ENCODE measurements at regions not wholly inside any gene's neighbourhood (a gene's known extent, or its start where the extent isn't known, plus 50 kb on each side); places are given as distances from the start of the nearest gene placed in this dataset.

DNA sequence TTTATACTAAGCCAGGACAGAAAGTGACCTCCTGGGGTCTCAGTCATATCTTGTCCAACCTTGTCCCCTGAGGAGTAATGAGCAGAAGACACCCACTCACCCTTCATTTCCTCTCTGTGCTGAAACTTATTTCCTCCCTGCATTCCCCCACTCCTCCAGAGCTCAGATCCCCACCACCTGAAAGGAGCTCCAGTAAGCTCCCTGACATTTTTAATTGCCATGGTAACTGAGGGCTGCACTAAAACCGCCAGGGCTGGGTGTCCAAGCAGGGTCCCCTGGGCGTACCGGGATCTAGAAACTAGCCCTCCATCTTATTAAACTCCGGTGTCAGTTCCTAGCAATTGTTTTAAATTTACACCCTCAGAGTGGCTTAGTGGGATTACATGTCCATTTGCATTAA lies 393.3 kb upstream of the HNRNPA3 start:
- H3K4me2 ChIP-seq: no peak overlapping the region
- no peaks in the 10 kb centered on the region for H3K4me1 ChIP-seq
- no peak overlapping the region for H3K9ac ChIP-seq
- H3K9me3 ChIP-seq (replicated peaks in 1 of 11): no peaks in the 10 kb centered on the region
- no peaks in the 10 kb centered on the region for H4K20me1 ChIP-seq
- no peaks in the 10 kb centered on the region for H3K36me3 ChIP-seq
- no peak for TF ChIP-seq Cebpa-rat (IDR thresholded peaks at IDR 0.05)
- H3K27me3 ChIP-seq: no peaks in the 10 kb centered on the region
- no peak overlapping the region for H3K27ac ChIP-seq
- no peak overlapping the region for H3K4me3 ChIP-seq

DNA sequence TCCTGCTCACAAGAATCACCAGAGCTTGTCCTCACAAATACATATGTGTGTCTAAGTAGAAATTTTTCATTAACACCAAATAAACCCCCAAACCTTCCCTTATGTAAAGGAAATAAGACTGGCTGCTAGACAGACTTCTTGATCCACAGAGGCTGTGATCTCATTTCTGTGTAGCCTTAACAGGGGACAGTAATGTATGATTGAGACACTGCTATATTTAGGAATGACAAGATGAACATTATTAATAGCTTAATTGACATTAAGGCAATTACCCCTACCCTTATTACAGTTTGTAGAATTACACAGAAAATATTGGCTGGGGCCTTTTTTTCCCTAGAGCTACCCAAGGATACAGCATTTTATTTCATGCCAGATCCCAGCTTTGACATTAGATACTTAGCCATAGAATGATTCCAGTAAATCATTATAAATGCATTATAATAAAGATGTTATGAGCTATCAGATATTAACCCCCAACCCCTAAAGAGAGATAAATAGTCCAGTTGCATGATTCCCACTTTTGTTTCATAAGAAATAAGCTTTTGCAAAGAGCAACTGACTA lies 392.1 kb upstream of the HNRNPA3 start:
- Histone ChIP-seq H3K4me3 (no peak overlapping the region), H3K27me3 (no peaks in the 10 kb centered on the region), H3K27ac (no peak overlapping the region), H4K20me1 (no peaks in the 10 kb centered on the region), H3K4me2 (no peak overlapping the region), H3K4me1 (no peaks in the 10 kb centered on the region), H3K36me3 (no peaks in the 10 kb centered on the region), H3K9me3 (replicated peaks in 1 of 11) (no peaks in the 10 kb centered on the region), H3K9ac (no peak overlapping the region)
- TF ChIP-seq Cebpa-rat (IDR thresholded peaks at IDR 0.05): no peak

DNA sequence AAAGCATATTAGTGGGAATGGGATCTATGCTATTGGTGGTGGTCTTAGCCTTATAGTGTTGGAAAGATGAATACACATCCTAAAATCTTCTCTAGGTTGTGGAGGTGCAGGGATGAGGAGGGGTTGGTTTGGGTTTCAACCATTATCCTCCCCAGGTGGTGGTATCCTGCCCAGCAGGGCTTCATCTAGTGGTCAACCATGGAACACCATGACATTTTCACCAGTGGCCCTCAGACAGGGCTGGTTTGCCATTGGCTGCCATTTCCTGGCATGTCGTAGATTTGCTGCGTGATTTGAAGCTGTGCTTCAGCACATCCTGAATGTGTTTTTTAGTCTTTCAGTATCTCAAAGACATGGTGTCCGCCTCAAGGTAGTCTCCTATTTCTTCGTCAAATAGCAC lies 391.2 kb upstream of the HNRNPA3 start:
- Histone ChIP-seq H3K9me3 (replicated peaks in 1 of 11) (no peaks in the 10 kb centered on the region), H3K36me3 (no peaks in the 10 kb centered on the region), H3K4me2 (no peak overlapping the region), H3K27me3 (no peaks in the 10 kb centered on the region), H3K4me3 (no peak overlapping the region), H3K4me1 (no peaks in the 10 kb centered on the region), H4K20me1 (no peaks in the 10 kb centered on the region), H3K9ac (no peak overlapping the region), H3K27ac (no peak overlapping the region)
- no peak for TF ChIP-seq Cebpa-rat (IDR thresholded peaks at IDR 0.05)

DNA sequence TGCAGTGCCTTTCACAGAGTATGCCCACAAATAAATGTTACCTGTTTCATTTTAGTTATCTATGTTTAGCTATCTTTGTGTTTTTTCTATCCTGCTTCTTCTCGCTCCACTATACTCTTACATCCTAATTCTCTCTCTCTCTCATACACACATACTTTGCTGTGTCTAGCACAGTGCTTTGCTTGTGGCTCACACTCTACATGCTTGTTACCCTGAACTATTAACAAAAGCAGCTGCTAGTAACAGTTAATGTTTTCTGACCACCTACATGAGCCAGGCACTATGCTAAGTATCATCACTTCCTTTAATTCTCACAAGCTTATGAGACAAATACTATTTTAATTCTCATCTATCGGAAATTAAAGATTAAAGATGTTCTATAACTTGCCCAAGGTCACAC lies 390.5 kb upstream of the HNRNPA3 start:
- no peaks in the 10 kb centered on the region for H4K20me1 ChIP-seq
- H3K4me1 ChIP-seq: no peaks in the 10 kb centered on the region
- no peaks in the 10 kb centered on the region for H3K36me3 ChIP-seq
- H3K27ac ChIP-seq: no peak overlapping the region
- TF ChIP-seq Cebpa-rat (IDR thresholded peaks at IDR 0.05): no peak
- H3K9ac ChIP-seq: no peak overlapping the region
- no peaks in the 10 kb centered on the region for H3K9me3 ChIP-seq (replicated peaks in 1 of 11)
- H3K4me2 ChIP-seq: no peak overlapping the region
- H3K27me3 ChIP-seq: no peaks in the 10 kb centered on the region
- no peak overlapping the region for H3K4me3 ChIP-seq

DNA sequence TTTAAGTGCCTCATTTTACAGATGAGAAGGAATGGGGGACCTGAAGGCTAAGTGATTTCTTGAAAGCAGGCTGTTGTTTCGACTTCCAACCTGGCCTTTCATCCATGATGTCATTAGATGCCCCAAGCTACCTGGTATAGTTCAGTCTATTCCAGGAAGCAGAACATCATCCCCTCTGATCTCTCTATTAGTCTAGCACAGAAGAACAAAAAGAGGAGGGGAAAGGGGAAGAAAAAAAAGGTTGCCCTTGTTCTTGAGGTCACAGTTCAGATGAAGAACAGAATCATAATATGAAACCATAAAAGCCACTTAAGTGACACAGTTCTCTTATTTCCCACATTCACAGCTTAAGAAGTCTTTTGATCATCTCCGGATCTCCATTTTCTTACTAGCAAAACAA lies 386.2 kb upstream of the HNRNPA3 start:
- H3K4me1 ChIP-seq: no peaks in the 10 kb centered on the region
- no peaks in the 10 kb centered on the region for H3K9me3 ChIP-seq (replicated peaks in 1 of 11)
- H3K27ac ChIP-seq: no peak overlapping the region
- no peak overlapping the region for H3K9ac ChIP-seq
- H3K4me3 ChIP-seq: no peak overlapping the region
- no peaks in the 10 kb centered on the region for H3K36me3 ChIP-seq
- TF ChIP-seq Cebpa-rat (IDR thresholded peaks at IDR 0.05): no peak
- H3K27me3 ChIP-seq: no peaks in the 10 kb centered on the region
- H3K4me2 ChIP-seq: no peak overlapping the region
- no peaks in the 10 kb centered on the region for H4K20me1 ChIP-seq

DNA sequence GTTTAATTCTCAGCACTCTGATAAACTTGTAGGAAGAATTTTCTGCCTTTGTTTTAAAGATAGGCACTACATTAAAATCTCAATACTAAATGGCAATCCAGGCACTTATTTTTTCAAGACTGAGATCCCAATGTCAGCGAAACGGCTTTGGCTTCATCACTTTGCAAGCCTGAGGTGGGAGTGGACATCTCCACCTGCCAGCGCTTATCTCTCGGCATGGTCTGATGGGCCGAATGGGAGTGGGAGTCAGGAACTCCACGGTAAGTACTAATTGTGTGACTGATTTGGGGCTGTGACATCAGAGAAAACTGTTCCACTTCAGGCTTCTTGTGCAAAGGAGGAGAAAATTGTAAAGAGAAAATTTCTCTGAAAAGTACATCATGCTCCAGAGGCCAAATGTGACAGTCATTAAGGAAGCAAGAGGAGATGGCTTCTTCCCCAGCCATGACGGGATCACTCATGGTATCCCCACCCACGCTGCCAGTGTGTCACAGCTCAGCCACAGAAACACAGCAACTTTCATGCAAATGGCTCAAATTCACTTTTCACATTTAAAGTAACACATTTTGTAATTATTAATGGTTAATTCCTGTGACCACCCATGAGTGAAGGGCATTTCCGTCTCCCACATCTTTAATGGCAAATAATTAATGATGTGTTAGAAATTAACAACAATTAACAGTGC lies 385.5 kb upstream of the HNRNPA3 start:
- H3K27me3 ChIP-seq: no peaks in the 10 kb centered on the region
- no peaks in the 10 kb centered on the region for H3K4me1 ChIP-seq
- H3K27ac ChIP-seq: no peak overlapping the region
- H3K4me2 ChIP-seq: no peak overlapping the region
- H3K9me3 ChIP-seq (replicated peaks in 1 of 11): no peaks in the 10 kb centered on the region
- no peak for TF ChIP-seq Cebpa-rat (IDR thresholded peaks at IDR 0.05)
- no peaks in the 10 kb centered on the region for H3K36me3 ChIP-seq
- no peak overlapping the region for H3K9ac ChIP-seq
- no peaks in the 10 kb centered on the region for H4K20me1 ChIP-seq
- no peak overlapping the region for H3K4me3 ChIP-seq

DNA sequence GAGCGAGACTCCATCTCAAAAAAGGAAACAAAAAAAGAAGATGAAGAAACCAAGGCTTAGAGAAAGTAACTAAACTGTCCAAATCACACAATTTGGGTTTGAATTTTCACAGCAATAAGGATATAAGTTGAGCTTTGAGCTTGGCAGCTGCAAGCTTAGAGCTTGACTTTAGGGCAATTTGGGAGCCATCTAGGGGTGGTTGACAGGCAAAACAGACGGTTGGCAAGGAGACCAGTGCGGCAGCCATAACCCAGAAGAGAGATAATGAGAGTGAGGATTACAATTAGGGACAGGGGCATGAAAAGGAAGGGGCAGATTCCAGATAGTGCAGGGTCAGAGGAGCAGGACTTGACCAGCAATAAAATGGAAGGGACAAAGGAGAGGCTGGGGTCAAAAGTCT lies 382.2 kb upstream of the HNRNPA3 start:
- no peaks in the 10 kb centered on the region for H3K27me3 ChIP-seq
- H3K4me2 ChIP-seq: no peak overlapping the region
- H3K4me3 ChIP-seq: no peak overlapping the region

DNA sequence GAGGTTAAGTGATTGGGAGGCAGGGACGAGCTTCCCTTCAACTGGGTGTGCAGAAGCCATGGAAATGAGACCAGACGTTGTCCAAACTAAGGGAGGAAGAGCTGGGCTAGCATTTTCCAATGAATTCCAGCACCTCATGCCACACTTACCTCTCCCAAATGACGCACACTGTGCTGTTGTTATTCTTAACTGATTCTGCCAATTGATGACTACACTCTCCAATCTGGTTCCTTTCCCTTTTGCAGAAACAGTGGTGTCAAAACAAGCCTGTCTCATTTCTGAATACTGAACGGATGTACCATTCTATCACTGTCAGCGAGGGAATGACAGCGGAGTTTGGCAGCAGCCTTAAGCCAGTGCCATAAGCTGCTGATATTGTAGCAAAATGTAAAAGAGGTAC lies 380.5 kb upstream of the HNRNPA3 start:
- Histone ChIP-seq H3K4me2 (no peak overlapping the region), H3K9ac (no peak overlapping the region), H3K27ac (no peak overlapping the region), H3K4me1 (no peaks in the 10 kb centered on the region), H3K27me3 (no peaks in the 10 kb centered on the region), H3K36me3 (no peaks in the 10 kb centered on the region), H4K20me1 (no peaks in the 10 kb centered on the region), H3K4me3 (no peak overlapping the region), H3K9me3 (replicated peaks in 1 of 11) (no peaks in the 10 kb centered on the region)
- no peak for TF ChIP-seq Cebpa-rat (IDR thresholded peaks at IDR 0.05)

More for the DNA sequence above, 382.2 kb upstream of the HNRNPA3 start:
- no peak overlapping the region for H3K27ac ChIP-seq
- no peak overlapping the region for H3K9ac ChIP-seq
- no peaks in the 10 kb centered on the region for H3K36me3 ChIP-seq
- no peaks in the 10 kb centered on the region for H3K4me1 ChIP-seq
- no peak for TF ChIP-seq Cebpa-rat (IDR thresholded peaks at IDR 0.05)
- no peaks in the 10 kb centered on the region for H4K20me1 ChIP-seq
- no peaks in the 10 kb centered on the region for H3K9me3 ChIP-seq (replicated peaks in 1 of 11)

DNA sequence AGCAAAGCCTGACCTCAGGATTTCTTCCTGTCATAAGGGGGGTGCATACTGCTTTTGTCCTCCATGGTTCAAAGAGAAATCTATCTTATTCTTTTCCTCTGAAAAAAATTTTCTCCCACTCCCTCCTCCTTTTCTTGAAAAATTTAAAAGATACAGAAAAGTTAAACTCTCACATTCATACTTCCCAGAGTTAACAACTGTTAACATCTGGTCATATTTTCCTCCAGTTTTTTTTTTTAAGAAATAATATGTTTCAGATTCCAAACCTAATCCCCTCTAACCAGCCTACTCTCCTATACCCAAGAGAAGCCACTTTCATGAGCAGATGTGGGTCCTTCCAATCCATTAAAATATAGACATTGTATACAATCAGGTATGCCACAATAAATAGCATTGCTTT lies 378.9 kb upstream of the HNRNPA3 start:
- no peaks in the 10 kb centered on the region for H3K9me3 ChIP-seq (replicated peaks in 1 of 11)
- no peaks in the 10 kb centered on the region for H3K4me1 ChIP-seq
- H3K4me3 ChIP-seq: no peak overlapping the region
- no peaks in the 10 kb centered on the region for H3K36me3 ChIP-seq
- no peak overlapping the region for H3K27ac ChIP-seq
- TF ChIP-seq Cebpa-rat (IDR thresholded peaks at IDR 0.05): no peak
- H3K4me2 ChIP-seq: no peak overlapping the region
- no peaks in the 10 kb centered on the region for H4K20me1 ChIP-seq
- no peak overlapping the region for H3K9ac ChIP-seq
- H3K27me3 ChIP-seq: no peaks in the 10 kb centered on the region

DNA sequence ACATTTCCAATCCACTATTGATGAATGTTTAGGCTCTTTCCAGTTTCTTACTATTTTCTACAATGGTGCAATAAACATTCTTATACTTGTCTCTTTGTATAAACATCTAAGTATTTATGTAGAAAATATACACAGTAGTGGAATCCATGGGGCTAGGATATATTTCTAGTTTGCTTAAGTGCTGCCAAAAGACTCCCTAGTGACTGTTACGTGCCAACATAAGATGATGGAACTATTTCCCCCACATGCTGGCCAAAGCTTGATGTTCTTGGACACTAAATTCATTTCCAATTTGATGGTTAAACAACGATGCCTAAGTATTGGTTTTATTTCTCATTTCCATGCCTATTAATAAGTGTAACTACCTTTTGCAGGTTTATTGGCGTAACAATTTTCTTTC lies 378.4 kb upstream of the HNRNPA3 start:
- Histone ChIP-seq H3K4me3 (no peak overlapping the region), H3K4me2 (no peak overlapping the region), H3K9me3 (replicated peaks in 1 of 11) (no peaks in the 10 kb centered on the region), H3K9ac (no peak overlapping the region), H3K27me3 (no peaks in the 10 kb centered on the region), H3K36me3 (no peaks in the 10 kb centered on the region), H3K4me1 (no peaks in the 10 kb centered on the region), H3K27ac (no peak overlapping the region), H4K20me1 (no peaks in the 10 kb centered on the region)
- TF ChIP-seq Cebpa-rat (IDR thresholded peaks at IDR 0.05): no peak
